ENCODE measurements at regions not wholly inside any gene's neighbourhood (a gene's known extent, or its start where the extent isn't known, plus 50 kb on each side); places are given as distances from the start of the nearest gene placed in this dataset.

DNA sequence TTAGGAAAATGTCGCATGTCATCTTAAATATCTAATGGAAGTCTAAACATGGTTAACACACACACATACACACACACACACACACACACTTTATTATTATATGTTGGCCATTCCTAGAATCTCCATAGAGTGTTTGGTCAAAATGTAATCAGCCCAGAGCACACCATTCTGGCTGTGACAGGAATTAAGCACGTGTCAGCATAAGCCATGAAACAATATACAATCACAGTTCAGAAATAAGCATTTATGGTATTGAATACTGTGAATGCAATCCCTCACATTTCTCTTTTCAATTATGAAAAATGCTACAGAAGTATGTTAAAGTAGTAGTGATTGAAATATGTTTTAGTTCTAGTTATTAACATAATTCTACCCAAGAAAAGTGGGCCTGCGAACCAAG is 611.6 kb downstream of the PRELID2 start:
- TF ChIP-seq POLR2A (IDR thresholded peaks at IDR 0.05): no peak
- TF ChIP-seq, protein P1, sequence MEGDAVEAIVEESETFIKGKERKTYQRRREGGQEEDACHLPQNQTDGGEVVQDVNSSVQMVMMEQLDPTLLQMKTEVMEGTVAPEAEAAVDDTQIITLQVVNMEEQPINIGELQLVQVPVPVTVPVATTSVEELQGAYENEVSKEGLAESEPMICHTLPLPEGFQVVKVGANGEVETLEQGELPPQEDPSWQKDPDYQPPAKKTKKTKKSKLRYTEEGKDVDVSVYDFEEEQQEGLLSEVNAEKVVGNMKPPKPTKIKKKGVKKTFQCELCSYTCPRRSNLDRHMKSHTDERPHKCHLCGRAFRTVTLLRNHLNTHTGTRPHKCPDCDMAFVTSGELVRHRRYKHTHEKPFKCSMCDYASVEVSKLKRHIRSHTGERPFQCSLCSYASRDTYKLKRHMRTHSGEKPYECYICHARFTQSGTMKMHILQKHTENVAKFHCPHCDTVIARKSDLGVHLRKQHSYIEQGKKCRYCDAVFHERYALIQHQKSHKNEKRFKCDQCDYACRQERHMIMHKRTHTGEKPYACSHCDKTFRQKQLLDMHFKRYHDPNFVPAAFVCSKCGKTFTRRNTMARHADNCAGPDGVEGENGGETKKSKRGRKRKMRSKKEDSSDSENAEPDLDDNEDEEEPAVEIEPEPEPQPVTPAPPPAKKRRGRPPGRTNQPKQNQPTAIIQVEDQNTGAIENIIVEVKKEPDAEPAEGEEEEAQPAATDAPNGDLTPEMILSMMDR (IDR thresholded peaks at IDR 0.05): no peak
